ENCODE measurements at regions not wholly inside any gene's neighbourhood (a gene's known extent, or its start where the extent isn't known, plus 50 kb on each side); places are given as distances from the start of the nearest gene placed in this dataset.

DNA sequence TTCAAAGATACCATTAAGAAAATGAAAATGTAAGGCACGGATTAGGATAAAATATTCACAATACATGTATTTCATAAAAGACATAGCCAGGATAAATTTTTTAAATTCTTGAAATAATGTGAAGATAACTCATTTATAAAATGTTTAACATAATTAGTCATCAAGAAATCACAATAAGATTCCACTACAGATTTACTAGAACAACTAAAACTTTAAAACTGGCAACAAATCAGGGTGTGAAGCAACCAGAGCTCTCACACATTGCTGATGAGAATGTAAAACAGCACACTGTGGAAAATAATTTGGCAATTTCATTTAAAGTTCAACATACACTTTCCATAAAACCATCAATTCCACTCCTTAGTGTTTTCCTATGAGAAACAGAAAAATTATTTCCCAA, 89.6 kb upstream of the UBE2E3 start:
- TF ChIP-seq CTCF (conservative IDR thresholded peaks at IDR 0.05): no peak
- TF ChIP-seq EZH2 (IDR thresholded peaks at IDR 0.05; ENCODE audit: low read depth): no peak
